SK-N-SH treated with all-trans-retinoic acid at 6 μM for 48 hours (cell line): ENCODE measurements at regions not wholly inside any gene's neighbourhood (a gene's known extent, or its start where the extent isn't known, plus 50 kb on each side); places are given as distances from the start of the nearest gene placed in this dataset.

Source experiments
- ATAC-seq: fragments of 200-7000 bp; cut with Tn5 transposase; 3 replicates; pipeline ENCODE4 v1.9.1; 2020; ENCODE audit warnings: mild to moderate bottlenecking, moderate library complexity
- ARNTL ChIP-seq: fragments of 450-650 bp; formaldehyde crosslinking; IDR thresholded peaks from 2 replicates; pipeline ENCODE4 v1.5.0; 2020; ENCODE audit warnings: low read depth, mild to moderate bottlenecking, moderate library complexity, borderline replicate concordance
- ESRRG ChIP-seq: fragments of 250-450 bp; sonication (Bioruptor Pico); IDR thresholded peaks from 2 replicates; pipeline ENCODE4 v1.6.1; 2021; ENCODE audit warnings: mild to moderate bottlenecking
- GLIS3 ChIP-seq: fragments of 250-450 bp; sonication (Bioruptor Pico); IDR thresholded peaks from 2 replicates; pipeline ENCODE4 v1.5.0; 2020; ENCODE audit warnings: mild to moderate bottlenecking, moderate library complexity
- ISL1 ChIP-seq: fragments of 250-450 bp; sonication (Bioruptor Pico); IDR thresholded peaks from 2 replicates; pipeline ENCODE4 v2.1.2; 2022; ENCODE audit warnings: mild to moderate bottlenecking, moderate library complexity
- OSR1 ChIP-seq: fragments of 250-450 bp; sonication (Bioruptor Pico); IDR thresholded peaks from 2 replicates; pipeline ENCODE4 v1.8.0; 2022; ENCODE audit warnings: moderate library complexity, mild to moderate bottlenecking, inconsistent platforms
- PATZ1 ChIP-seq: fragments of 250-450 bp; sonication (Bioruptor Pico); IDR thresholded peaks from 2 replicates; pipeline ENCODE4 v1.8.0; 2020; ENCODE audit warnings: mild to moderate bottlenecking, moderate library complexity, borderline replicate concordance
- PPARA ChIP-seq: fragments of 250-450 bp; sonication (Bioruptor Pico); IDR thresholded peaks from 2 replicates; pipeline ENCODE4 v1.5.0; 2020; ENCODE audit warnings: mild to moderate bottlenecking, borderline replicate concordance
- RARB ChIP-seq: fragments of 250-450 bp; sonication (Bioruptor Pico); IDR thresholded peaks from 2 replicates; pipeline ENCODE4 v1.8.0; 2021; ENCODE audit warnings: mild to moderate bottlenecking, moderate library complexity
- TCF4 ChIP-seq: fragments of 250-450 bp; sonication (Bioruptor Pico); IDR thresholded peaks from 2 replicates; pipeline ENCODE4 v1.8.0; 2021; ENCODE audit warnings: mild to moderate bottlenecking, moderate library complexity, borderline replicate concordance
- TOX ChIP-seq: fragments of 250-450 bp; sonication (Bioruptor Pico); IDR thresholded peaks from 2 replicates; pipeline ENCODE4 v1.8.0; 2021; ENCODE audit warnings: mild to moderate bottlenecking, moderate library complexity, borderline replicate concordance
- TSHZ2 ChIP-seq: fragments of 250-450 bp; sonication (Bioruptor Pico); IDR thresholded peaks from 2 replicates; pipeline ENCODE4 v1.5.0; 2020; ENCODE audit warnings: mild to moderate bottlenecking, moderate library complexity
- ZC3H10 ChIP-seq: fragments of 250-450 bp; sonication (Bioruptor Pico); IDR thresholded peaks from 2 replicates; pipeline ENCODE4 v1.5.1; 2021; ENCODE audit warnings: mild to moderate bottlenecking, moderate library complexity
- ZFP3 ChIP-seq: fragments of 250-450 bp; sonication (Bioruptor Pico); IDR thresholded peaks from 2 replicates; pipeline ENCODE4 v1.5.0; 2020; ENCODE audit warnings: mild to moderate bottlenecking, moderate library complexity
- ZFP30 ChIP-seq: fragments of 450-650 bp; formaldehyde crosslinking; IDR thresholded peaks from 2 replicates; pipeline ENCODE4 v1.5.0; 2022; ENCODE audit warnings: mild to moderate bottlenecking, moderate library complexity
- ZNF565 ChIP-seq: fragments of 450-650 bp; formaldehyde crosslinking; conservative IDR thresholded peaks from 2 replicates; pipeline ENCODE4 v1.5.0; 2020; ENCODE audit warnings: low read depth, mild to moderate bottlenecking, moderate library complexity
- ZNF70 ChIP-seq: fragments of 450-650 bp; formaldehyde crosslinking; IDR thresholded peaks from 2 replicates; pipeline ENCODE4 v1.5.0; 2020; ENCODE audit warnings: mild to moderate bottlenecking, moderate library complexity
- ZNF8 ChIP-seq: fragments of 450-650 bp; formaldehyde crosslinking; IDR thresholded peaks from 2 replicates; pipeline ENCODE4 v1.5.0; 2020; ENCODE audit warnings: mild to moderate bottlenecking, moderate library complexity
- TF ChIP-seq, protein P1 (sequence below): fragments of 250-450 bp; sonication (Bioruptor Pico); IDR thresholded peaks from 2 replicates; pipeline ENCODE4 v1.5.1; 2021; ENCODE audit warnings: mild to moderate bottlenecking, moderate library complexity
- TF ChIP-seq, protein P2 (sequence below): fragments of 250-450 bp; sonication (Bioruptor Pico); IDR thresholded peaks from 2 replicates; pipeline ENCODE4 v1.8.0; 2021; ENCODE audit warnings: low read depth, mild to moderate bottlenecking, moderate library complexity, borderline replicate concordance
- TF ChIP-seq, protein P3 (sequence below): fragments of 250-450 bp; sonication (Bioruptor Pico); IDR thresholded peaks from 2 replicates; pipeline ENCODE4 v1.5.1; 2020; ENCODE audit warnings: low read depth, mild to moderate bottlenecking, moderate library complexity

DNA sequence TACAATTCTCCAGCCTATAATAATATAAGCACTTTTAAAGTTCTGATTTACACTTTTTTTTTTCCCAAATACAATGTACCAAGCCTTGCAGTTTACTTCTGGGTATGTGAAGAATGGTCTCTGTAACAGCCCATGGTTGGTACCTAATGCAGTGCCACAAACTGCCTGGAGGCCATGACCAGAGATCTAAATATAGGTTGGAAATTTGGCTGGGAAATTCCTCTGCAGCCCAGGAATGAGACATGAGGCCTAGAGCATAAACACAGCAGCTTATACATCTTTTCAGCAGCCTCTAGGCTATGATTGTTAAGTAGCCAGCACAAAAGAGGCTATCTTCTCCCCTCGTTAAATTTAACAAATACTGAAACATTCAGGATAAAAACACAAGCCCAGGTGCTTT is 432.0 kb upstream of the FAM98A start:
- no peak for ATAC-seq
- TF ChIP-seq ARNTL (CRISPR knock-in tag) (no peak), ZFP30 (CRISPR knock-in tag) (no peak)
- TF ChIP-seq, protein P1, sequence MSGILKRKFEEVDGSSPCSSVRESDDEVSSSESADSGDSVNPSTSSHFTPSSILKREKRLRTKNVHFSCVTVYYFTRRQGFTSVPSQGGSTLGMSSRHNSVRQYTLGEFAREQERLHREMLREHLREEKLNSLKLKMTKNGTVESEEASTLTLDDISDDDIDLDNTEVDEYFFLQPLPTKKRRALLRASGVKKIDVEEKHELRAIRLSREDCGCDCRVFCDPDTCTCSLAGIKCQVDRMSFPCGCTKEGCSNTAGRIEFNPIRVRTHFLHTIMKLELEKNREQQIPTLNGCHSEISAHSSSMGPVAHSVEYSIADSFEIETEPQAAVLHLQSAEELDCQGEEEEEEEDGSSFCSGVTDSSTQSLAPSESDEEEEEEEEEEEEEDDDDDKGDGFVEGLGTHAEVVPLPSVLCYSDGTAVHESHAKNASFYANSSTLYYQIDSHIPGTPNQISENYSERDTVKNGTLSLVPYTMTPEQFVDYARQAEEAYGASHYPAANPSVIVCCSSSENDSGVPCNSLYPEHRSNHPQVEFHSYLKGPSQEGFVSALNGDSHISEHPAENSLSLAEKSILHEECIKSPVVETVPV (CRISPR knock-in tag) = no peak

GRCh38 chr2:34030273-34030672 is 431.2 kb upstream of the FAM98A start:
- ATAC-seq = no peak
- no peak for TF ChIP-seq PATZ1 (CRISPR knock-in tag)
- TF ChIP-seq PPARA (CRISPR knock-in tag) = no peak
- TF ChIP-seq, protein P2, sequence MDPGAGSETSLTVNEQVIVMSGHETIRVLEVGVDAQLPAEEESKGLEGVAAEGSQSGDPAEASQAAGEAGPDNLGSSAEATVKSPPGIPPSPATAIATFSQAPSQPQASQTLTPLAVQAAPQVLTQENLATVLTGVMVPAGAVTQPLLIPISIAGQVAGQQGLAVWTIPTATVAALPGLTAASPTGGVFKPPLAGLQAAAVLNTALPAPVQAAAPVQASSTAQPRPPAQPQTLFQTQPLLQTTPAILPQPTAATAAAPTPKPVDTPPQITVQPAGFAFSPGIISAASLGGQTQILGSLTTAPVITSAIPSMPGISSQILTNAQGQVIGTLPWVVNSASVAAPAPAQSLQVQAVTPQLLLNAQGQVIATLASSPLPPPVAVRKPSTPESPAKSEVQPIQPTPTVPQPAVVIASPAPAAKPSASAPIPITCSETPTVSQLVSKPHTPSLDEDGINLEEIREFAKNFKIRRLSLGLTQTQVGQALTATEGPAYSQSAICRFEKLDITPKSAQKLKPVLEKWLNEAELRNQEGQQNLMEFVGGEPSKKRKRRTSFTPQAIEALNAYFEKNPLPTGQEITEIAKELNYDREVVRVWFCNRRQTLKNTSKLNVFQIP (CRISPR knock-in tag) = no peak
- no peak for TF ChIP-seq GLIS3 (CRISPR knock-in tag)
- TF ChIP-seq, protein P1 (CRISPR knock-in tag) = no peak
- no peak for TF ChIP-seq ZFP3 (CRISPR knock-in tag)
- no peak for TF ChIP-seq ZNF565 (CRISPR knock-in tag)
- TF ChIP-seq ZC3H10 (CRISPR knock-in tag) = no peak
- no peak for TF ChIP-seq ESRRG
- TF ChIP-seq ISL1 = no peak
- no peak for TF ChIP-seq TOX
- TF ChIP-seq ZNF8 = no peak
- TF ChIP-seq RARB = no peak
- TF ChIP-seq, protein P3, sequence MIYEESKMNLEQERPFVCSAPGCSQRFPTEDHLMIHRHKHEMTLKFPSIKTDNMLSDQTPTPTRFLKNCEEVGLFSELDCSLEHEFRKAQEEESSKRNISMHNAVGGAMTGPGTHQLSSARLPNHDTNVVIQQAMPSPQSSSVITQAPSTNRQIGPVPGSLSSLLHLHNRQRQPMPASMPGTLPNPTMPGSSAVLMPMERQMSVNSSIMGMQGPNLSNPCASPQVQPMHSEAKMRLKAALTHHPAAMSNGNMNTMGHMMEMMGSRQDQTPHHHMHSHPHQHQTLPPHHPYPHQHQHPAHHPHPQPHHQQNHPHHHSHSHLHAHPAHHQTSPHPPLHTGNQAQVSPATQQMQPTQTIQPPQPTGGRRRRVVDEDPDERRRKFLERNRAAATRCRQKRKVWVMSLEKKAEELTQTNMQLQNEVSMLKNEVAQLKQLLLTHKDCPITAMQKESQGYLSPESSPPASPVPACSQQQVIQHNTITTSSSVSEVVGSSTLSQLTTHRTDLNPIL (CRISPR knock-in tag) = no peak
- no peak for TF ChIP-seq ZNF70 (CRISPR knock-in tag)
- no peak for TF ChIP-seq TCF4
- no peak for TF ChIP-seq TSHZ2 (CRISPR knock-in tag)
- TF ChIP-seq OSR1 (CRISPR knock-in tag) = no peak
- TF ChIP-seq ARNTL (CRISPR knock-in tag) = no peak

DNA sequence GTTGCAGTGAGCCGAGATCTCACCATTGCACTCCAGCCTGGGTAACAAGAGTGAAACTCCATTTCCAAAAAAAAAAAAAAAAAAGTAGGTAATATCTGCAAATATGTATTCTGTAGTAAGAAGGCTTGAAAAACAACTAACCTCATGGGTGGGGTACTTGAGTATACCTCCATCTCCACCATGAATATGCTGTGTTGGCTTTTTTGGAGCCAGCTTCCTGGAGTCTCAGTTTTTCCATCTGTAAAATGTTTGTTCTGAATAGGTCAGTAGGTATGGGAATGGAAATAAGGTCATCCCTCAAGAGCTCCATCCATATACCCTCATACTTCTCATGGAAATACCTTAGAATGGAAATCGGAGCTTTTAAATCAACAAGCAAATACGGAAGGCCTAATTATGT is 430.0 kb upstream of the FAM98A start:
- no peak for ATAC-seq
- TF ChIP-seq ZNF565 (CRISPR knock-in tag) (no peak), TOX (no peak), ARNTL (CRISPR knock-in tag) (no peak), ZNF8 (no peak), OSR1 (CRISPR knock-in tag) (no peak), ESRRG (no peak), TSHZ2 (CRISPR knock-in tag) (no peak), PPARA (CRISPR knock-in tag) (no peak), ISL1 (no peak)
- TF ChIP-seq, protein P2 (CRISPR knock-in tag) = no peak
- TF ChIP-seq, protein P1 (CRISPR knock-in tag) = no peak
